SK-N-SH (cell line): ENCODE measurements at regions not wholly inside any gene's neighbourhood (a gene's known extent, or its start where the extent isn't known, plus 50 kb on each side); places are given as distances from the start of the nearest gene placed in this dataset.

Experiments used
- EP300 ChIP-seq, 2 experiments: IDR thresholded peaks; 2 replicates each; pipeline versions ENCODE4 v1.4.0 to v1.6.1; 2012; ENCODE audit warnings: borderline replicate concordance in 1 of 2, low read depth in 1 of 2, low read length in 1 of 2
- MAX ChIP-seq: IDR thresholded peaks from 2 replicates; pipeline ENCODE4 v1.4.0; 2012; ENCODE audit warnings: low read depth
- MXI1 ChIP-seq: IDR thresholded peaks from 2 replicates; pipeline ENCODE4 v1.6.1; 2012; ENCODE audit warnings: mild to moderate bottlenecking, low read depth, low read length, improper control_type of control experiment
- POLR2AphosphoS5 ChIP-seq: IDR thresholded peaks from 2 replicates; pipeline ENCODE4 v1.6.1; 2012; ENCODE audit warnings: low read depth, low read length
- TF ChIP-seq, protein P1 (sequence below): fragments of 200-600 bp; sonication (generic); IDR thresholded peaks from 2 replicates; pipeline ENCODE4 v1.6.1; 2017; ENCODE audit warnings: antibody characterized with exemption, mild to moderate bottlenecking, moderate library complexity

- TF ChIP-seq, protein P1, sequence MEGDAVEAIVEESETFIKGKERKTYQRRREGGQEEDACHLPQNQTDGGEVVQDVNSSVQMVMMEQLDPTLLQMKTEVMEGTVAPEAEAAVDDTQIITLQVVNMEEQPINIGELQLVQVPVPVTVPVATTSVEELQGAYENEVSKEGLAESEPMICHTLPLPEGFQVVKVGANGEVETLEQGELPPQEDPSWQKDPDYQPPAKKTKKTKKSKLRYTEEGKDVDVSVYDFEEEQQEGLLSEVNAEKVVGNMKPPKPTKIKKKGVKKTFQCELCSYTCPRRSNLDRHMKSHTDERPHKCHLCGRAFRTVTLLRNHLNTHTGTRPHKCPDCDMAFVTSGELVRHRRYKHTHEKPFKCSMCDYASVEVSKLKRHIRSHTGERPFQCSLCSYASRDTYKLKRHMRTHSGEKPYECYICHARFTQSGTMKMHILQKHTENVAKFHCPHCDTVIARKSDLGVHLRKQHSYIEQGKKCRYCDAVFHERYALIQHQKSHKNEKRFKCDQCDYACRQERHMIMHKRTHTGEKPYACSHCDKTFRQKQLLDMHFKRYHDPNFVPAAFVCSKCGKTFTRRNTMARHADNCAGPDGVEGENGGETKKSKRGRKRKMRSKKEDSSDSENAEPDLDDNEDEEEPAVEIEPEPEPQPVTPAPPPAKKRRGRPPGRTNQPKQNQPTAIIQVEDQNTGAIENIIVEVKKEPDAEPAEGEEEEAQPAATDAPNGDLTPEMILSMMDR = no peak
- TF ChIP-seq MAX (no peak), EP300 (IDR thresholded peaks at IDR 0.05; ENCODE audit: borderline replicate concordance in 1 of 2, low read depth in 1 of 2, low read length in 1 of 2) (no peak), MXI1 (no peak), POLR2AphosphoS5 (no peak)
These were observed 735.1 kb upstream of the DIAPH2 start for GRCh38 chrX:95949588-95949987.
